ENCODE measurements at regions not wholly inside any gene's neighbourhood (a gene's known extent, or its start where the extent isn't known, plus 50 kb on each side); places are given as distances from the start of the nearest gene placed in this dataset.

GRCh38 chr18:40902436-40902835 lies 1052.6 kb upstream of the PIK3C3 start:
- TF ChIP-seq POLR2A (IDR thresholded peaks at IDR 0.05) (no peak), CTCF (IDR thresholded peaks at IDR 0.05) (no peak), EP300 (IDR thresholded peaks at IDR 0.05) (no peak)
